Neuron (in vitro differentiated cells): ENCODE measurements at regions not wholly inside any gene's neighbourhood (a gene's known extent, or its start where the extent isn't known, plus 50 kb on each side); places are given as distances from the start of the nearest gene placed in this dataset.

Source experiments
- H2AFZ ChIP-seq: one replicate; pipeline ENCODE4 v1.6.1; 2013; ENCODE audit warnings: low read depth, mild to moderate bottlenecking, inconsistent platforms, low read length, moderate library complexity
- H3K27me3 ChIP-seq: one replicate; pipeline ENCODE4 v1.6.1; 2013; ENCODE audit warnings: low read length; ENCODE audit not compliant: insufficient read depth
- H3K36me3 ChIP-seq: one replicate; pipeline ENCODE4 v1.6.1; 2013; ENCODE audit warnings: low read length; ENCODE audit not compliant: insufficient read depth
- H3K4me1 ChIP-seq: one replicate; pipeline ENCODE4 v1.6.1; 2013; ENCODE audit warnings: low read length; ENCODE audit not compliant: insufficient read depth
- H3K4me3 ChIP-seq: 2 replicates; pipeline ENCODE4 v1.5.1; 2013; ENCODE audit warnings: mild to moderate bottlenecking, low read length, moderate library complexity
- H3K9me3 ChIP-seq: one replicate; pipeline ENCODE4 v1.6.1; 2013; ENCODE audit warnings: low read length

GRCh38 chr4:20362148-20362547 lies 110.4 kb downstream of the SLIT2 start:
- H3K9me3 ChIP-seq: no peaks in the 10 kb centered on the region
- peaks cover 25% of the 10 kb centered on the region for H3K4me1 ChIP-seq
- no peak overlapping the region for H3K4me3 ChIP-seq
- no peaks in the 10 kb centered on the region for H3K27me3 ChIP-seq
- no peak overlapping the region for H2AFZ ChIP-seq
- H3K36me3 ChIP-seq: no peaks in the 10 kb centered on the region

GRCh38 chr4:20364969-20365368 lies 113.3 kb downstream of the SLIT2 start:
- no peaks in the 10 kb centered on the region for H3K27me3 ChIP-seq

DNA sequence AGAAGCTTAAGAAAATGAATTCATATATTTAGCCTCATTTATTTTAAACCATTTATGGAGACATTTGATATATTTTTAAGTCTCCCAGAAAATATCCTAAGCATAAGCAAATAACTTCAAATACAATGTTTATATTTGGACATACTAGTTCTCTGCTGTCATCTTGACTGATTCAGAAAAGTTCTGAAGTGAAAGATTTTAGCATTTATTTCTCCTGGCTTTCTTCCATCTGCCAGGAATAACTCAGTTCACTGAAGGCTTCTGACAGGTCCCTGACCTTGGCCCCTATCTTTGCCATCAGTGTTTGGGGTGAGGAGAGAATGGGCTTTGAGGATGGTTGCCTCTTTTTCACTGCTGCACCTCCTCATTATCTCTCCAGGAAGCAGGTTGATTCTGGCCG lies 115.7 kb downstream of the SLIT2 start:
- Histone ChIP-seq H3K9me3 (no peaks in the 10 kb centered on the region), H3K4me3 (no peak overlapping the region), H3K36me3 (no peaks in the 10 kb centered on the region), H3K27me3 (no peaks in the 10 kb centered on the region), H3K4me1 (peaks cover 28% of the 10 kb centered on the region), H2AFZ (no peak overlapping the region)

More at GRCh38 chr4:20364969-20365368, 113.3 kb downstream of the SLIT2 start:
- H3K4me3 ChIP-seq: no peak overlapping the region
- no peak overlapping the region for H2AFZ ChIP-seq
- no peaks in the 10 kb centered on the region for H3K9me3 ChIP-seq
- H3K36me3 ChIP-seq: no peaks in the 10 kb centered on the region
- H3K4me1 ChIP-seq: peaks cover 28% of the 10 kb centered on the region

DNA sequence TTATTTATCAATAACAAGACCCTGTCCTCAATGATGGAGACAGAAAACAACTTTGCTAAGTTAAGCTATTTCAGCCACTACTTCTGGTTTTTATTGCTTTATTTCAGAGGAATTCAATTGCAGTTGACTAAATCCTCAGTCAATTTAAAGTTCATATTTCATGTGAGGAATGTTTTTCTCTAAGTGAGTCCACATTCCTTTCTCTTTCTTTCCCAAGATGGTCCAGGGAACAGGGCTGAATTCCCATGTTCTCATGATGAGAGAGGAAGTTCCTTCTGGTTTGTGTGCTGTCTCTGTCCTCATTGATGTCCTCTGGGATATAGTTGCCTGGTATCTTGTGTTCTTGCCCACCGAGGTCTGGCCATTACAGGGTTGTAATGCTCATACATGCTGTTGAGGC lies 117.2 kb downstream of the SLIT2 start:
- Histone ChIP-seq H3K4me3 (no peak overlapping the region), H2AFZ (no peak overlapping the region), H3K9me3 (no peaks in the 10 kb centered on the region), H3K4me1 (peaks cover 19% of the 10 kb centered on the region), H3K27me3 (no peaks in the 10 kb centered on the region), H3K36me3 (no peaks in the 10 kb centered on the region)

- H3K27me3 ChIP-seq: no peaks in the 10 kb centered on the region
- H3K36me3 ChIP-seq: no peaks in the 10 kb centered on the region
- H2AFZ ChIP-seq: no peak overlapping the region
- no peaks in the 10 kb centered on the region for H3K9me3 ChIP-seq
- peaks cover 17% of the 10 kb centered on the region for H3K4me1 ChIP-seq
- H3K4me3 ChIP-seq: no peak overlapping the region
Measured at GRCh38 chr4:20370274-20370673, 118.6 kb downstream of the SLIT2 start.

- Histone ChIP-seq H3K4me1 (peaks cover 10% of the 10 kb centered on the region), H3K27me3 (no peaks in the 10 kb centered on the region), H2AFZ (no peak overlapping the region), H3K4me3 (no peak overlapping the region), H3K36me3 (no peaks in the 10 kb centered on the region), H3K9me3 (no peaks in the 10 kb centered on the region)
Measured at GRCh38 chr4:20376070-20376469, 124.4 kb downstream of the SLIT2 start.

DNA sequence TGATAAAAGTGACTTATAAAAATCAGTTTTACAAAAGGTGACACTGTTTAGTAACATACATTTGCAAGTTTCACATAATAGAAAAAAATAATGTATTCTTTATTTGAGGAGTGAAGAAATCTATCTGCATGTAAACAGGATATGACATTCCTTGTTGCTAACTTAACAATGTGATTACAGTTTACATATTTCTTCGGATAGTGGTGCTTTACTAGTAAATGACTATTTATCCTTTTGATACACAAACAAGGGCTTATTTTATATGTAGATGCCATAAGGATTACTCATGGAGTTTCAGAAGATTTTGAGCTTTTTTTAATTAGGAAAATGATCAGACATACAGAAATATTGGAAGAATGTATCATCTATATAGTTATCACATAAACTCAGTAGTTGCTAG lies 126.5 kb downstream of the SLIT2 start:
- H3K36me3 ChIP-seq: no peaks in the 10 kb centered on the region
- no peaks in the 10 kb centered on the region for H3K9me3 ChIP-seq
- no peak overlapping the region for H2AFZ ChIP-seq
- H3K4me1 ChIP-seq: peaks cover 10% of the 10 kb centered on the region
- H3K27me3 ChIP-seq: no peaks in the 10 kb centered on the region
- H3K4me3 ChIP-seq: no peak overlapping the region

DNA sequence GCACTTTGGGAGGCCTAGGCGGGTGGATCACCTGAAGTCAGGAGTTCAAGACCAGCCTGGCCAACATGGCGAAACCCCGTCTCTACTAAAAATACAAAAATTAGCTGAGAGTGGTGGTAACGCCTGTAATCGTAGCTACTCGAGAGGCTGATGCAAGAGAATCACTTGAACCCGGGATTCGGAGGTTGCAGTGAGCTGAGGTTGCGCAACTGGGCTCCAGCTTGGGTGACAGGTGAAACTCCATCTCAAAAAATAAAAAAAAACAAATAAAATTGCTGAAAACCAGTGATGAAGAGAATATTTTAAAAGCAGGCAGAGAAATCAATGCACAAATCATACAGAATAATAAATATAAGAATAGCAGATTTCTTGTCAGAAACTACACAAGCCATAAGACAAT lies 129.3 kb downstream of the SLIT2 start:
- Histone ChIP-seq H3K4me1 (no peaks in the 10 kb centered on the region), H3K9me3 (no peaks in the 10 kb centered on the region), H3K4me3 (no peak overlapping the region), H2AFZ (no peak overlapping the region), H3K36me3 (no peaks in the 10 kb centered on the region), H3K27me3 (no peaks in the 10 kb centered on the region)

GRCh38 chr4:20383283-20383682 lies 131.6 kb downstream of the SLIT2 start:
- Histone ChIP-seq H3K9me3 (no peaks in the 10 kb centered on the region), H2AFZ (no peak overlapping the region), H3K4me3 (no peak overlapping the region), H3K27me3 (no peaks in the 10 kb centered on the region), H3K4me1 (no peaks in the 10 kb centered on the region), H3K36me3 (no peaks in the 10 kb centered on the region)

- H3K4me3 ChIP-seq: no peak overlapping the region
- H3K36me3 ChIP-seq: no peaks in the 10 kb centered on the region
- no peaks in the 10 kb centered on the region for H3K27me3 ChIP-seq
- H3K9me3 ChIP-seq: no peaks in the 10 kb centered on the region
- no peaks in the 10 kb centered on the region for H3K4me1 ChIP-seq
- no peak overlapping the region for H2AFZ ChIP-seq
Measured at GRCh38 chr4:20383969-20384368, 132.3 kb downstream of the SLIT2 start.

DNA sequence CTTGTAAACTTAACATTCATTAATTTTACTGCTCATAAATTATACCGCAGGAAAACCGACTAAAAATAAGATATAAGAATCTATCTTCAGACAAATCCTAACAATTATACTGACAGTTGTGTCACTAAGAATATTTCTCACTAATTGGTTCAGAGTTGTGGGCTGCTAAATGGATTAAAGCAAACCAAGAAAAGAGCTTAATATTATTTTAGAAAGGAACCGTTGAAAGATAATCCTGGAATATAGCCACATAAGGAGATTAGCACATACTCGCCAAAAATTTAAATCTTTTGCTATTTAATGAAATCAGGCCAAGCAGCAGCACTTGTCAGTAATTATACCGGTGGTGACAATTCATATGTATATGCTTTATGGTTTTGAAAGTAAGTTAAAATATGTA lies 132.8 kb downstream of the SLIT2 start:
- Histone ChIP-seq H3K27me3 (no peaks in the 10 kb centered on the region), H2AFZ (no peak overlapping the region), H3K36me3 (no peaks in the 10 kb centered on the region), H3K4me1 (no peaks in the 10 kb centered on the region), H3K9me3 (no peaks in the 10 kb centered on the region), H3K4me3 (no peak overlapping the region)

DNA sequence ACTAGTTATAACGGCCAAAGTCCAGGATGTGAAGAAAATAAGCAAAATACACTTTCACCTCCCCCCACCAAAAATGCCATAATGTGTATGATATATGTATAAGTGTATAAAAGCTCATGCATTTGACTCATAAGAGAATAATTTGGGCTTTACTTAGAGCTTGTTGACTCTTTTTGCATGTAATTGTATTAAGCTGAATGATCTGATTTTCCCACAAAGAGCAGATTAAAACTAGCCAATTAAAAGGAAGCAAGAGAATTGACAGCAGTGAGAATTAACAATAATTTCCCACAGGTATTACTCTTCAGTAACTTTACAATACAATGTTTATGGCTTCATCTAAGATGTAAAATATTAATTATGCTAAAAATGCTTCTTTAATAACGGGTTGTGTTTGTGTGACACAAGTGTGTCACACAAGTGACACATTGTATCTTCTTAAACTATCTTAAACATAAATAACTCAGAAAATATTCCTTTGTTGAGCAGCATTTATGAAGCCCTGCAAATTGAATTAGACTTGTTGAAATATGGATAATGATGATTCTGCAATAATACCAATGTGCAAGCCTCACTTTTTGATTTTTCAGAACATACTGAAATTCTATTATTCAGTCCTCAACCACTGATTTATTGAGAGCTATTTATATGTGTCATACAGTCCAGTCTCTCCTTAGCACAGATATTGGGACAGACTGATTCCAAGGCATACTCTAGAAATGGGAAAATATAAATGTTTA lies 134.5 kb downstream of the SLIT2 start:
- H2AFZ ChIP-seq: no peak overlapping the region
- H3K9me3 ChIP-seq: no peaks in the 10 kb centered on the region
- no peaks in the 10 kb centered on the region for H3K27me3 ChIP-seq
- H3K36me3 ChIP-seq: no peaks in the 10 kb centered on the region
- H3K4me1 ChIP-seq: no peaks in the 10 kb centered on the region
- no peak overlapping the region for H3K4me3 ChIP-seq

GRCh38 chr4:20386906-20387305 lies 135.2 kb downstream of the SLIT2 start:
- H3K9me3 ChIP-seq: no peaks in the 10 kb centered on the region
- H3K27me3 ChIP-seq: no peaks in the 10 kb centered on the region
- H3K4me3 ChIP-seq: no peak overlapping the region
- no peaks in the 10 kb centered on the region for H3K4me1 ChIP-seq
- H2AFZ ChIP-seq: no peak overlapping the region
- no peaks in the 10 kb centered on the region for H3K36me3 ChIP-seq

DNA sequence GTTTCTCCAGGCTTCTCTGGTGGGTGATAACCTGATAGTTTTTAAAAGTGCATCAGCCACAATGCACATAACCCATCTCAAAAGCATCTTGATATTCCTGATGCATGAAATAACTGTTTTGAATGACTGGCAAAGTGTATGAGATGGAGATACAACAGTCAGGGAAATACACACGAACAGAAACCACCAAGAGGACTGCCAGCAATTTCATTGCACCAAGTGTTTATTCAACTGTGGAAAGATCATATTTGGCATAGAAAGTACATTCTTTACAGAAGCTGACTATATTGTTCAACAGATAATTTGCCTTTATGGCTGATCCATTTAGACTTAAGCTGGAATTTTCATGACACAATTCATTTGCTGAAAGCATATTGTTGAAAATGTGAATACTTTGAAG lies 139.5 kb downstream of the SLIT2 start:
- Histone ChIP-seq H3K36me3 (no peaks in the 10 kb centered on the region), H3K9me3 (no peaks in the 10 kb centered on the region), H3K4me3 (no peak overlapping the region), H3K27me3 (no peaks in the 10 kb centered on the region), H3K4me1 (peaks cover 2% of the 10 kb centered on the region), H2AFZ (no peak overlapping the region)
